ENCODE measurements at regions not wholly inside any gene's neighbourhood (a gene's known extent, or its start where the extent isn't known, plus 50 kb on each side); places are given as distances from the start of the nearest gene placed in this dataset.

GRCh38 chr6:74455786-74456185, 750.1 kb downstream of the COL12A1 start:
- TF ChIP-seq ZFP36 (IDR thresholded peaks at IDR 0.05; ENCODE audit: low read depth, low read length, partially characterized antibody) (no peak), MYC (IDR thresholded peaks at IDR 0.05; ENCODE audit: low read depth, low read length) (no peak), MYC (CRISPR knock-in tag; IDR thresholded peaks at IDR 0.05; ENCODE audit: borderline replicate concordance, low read depth) (no peak), MEF2A (IDR thresholded peaks at IDR 0.05; ENCODE audit: control insufficient read depth, low read depth, low read length) (no peak), ARID2 (IDR thresholded peaks at IDR 0.05) (no peak), ZNF280A (IDR thresholded peaks at IDR 0.05; ENCODE audit: low read depth, partially characterized antibody) (no peak), ELF4 (CRISPR knock-in tag; IDR thresholded peaks at IDR 0.05) (no peak)

Data from K562 (cell line).